ENCODE measurements at regions not wholly inside any gene's neighbourhood (a gene's known extent, or its start where the extent isn't known, plus 50 kb on each side); places are given as distances from the start of the nearest gene placed in this dataset.
"Not testable (repeated sequence)": the region's sequence is repeated elsewhere in the genome, so short reads cannot be mapped to it uniquely, and the experiment has no call there.

GRCh38 chr13:65926750-65927171, 1303.4 kb downstream of the PCDH9 start:
- Mint-ChIP-seq H3K9me3 (no peaks in the 10 kb centered on the region), H3K27me3 (ENCODE audit: insufficient read depth) (no peaks in the 10 kb centered on the region), H3K36me3 (ENCODE audit: low read depth) (no peaks in the 10 kb centered on the region; the same call in 1 of the 2 replicates), H3K27ac (no peak overlapping the region), H3K4me3 (no peak overlapping the region), H3K4me1 (ENCODE audit: low read depth) (peaks cover 55% of the 10 kb centered on the region)
- TF ChIP-seq CTCF (IDR thresholded peaks at IDR 0.05), result peak; percentile 36; the same call in 1 of the 2 replicates
- DNase-seq, result no peak

- peaks cover 28% of the 10 kb centered on the region for H3K4me1 Mint-ChIP-seq (ENCODE audit: low read depth)
- not testable (repeated sequence) for H3K9me3 Mint-ChIP-seq
Measured at GRCh38 chr13:65922846-65923245, 1307.3 kb downstream of the PCDH9 start.

DNA sequence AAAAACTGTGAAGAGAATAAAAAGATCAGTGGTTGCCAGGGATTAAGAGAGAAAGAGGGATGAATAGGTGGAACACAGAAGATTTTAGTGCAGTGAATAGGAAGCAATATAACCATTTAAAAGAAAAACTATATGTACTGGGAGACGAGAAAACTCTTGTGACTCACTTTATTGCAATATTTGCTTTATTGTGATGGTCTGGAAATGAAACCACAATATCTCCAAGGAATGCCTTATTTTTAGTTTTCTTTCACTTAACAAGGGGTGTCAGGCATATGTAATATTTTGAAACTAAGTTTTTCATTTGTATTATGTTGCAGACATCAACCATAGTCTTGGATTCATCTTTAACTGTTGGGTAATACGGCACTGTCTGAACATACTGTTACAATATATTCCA, 1308.2 kb downstream of the PCDH9 start:
- Mint-ChIP-seq H3K27ac (no peak overlapping the region), H3K4me3 (no peak overlapping the region), H3K27me3 (ENCODE audit: insufficient read depth) (no peaks in the 10 kb centered on the region), H3K4me1 (ENCODE audit: low read depth) (peaks cover 28% of the 10 kb centered on the region), H3K9me3 (no peaks in the 10 kb centered on the region), H3K36me3 (ENCODE audit: low read depth) (no peaks in the 10 kb centered on the region; the same call in 1 of the 2 replicates)
- no peak for DNase-seq
- no peak for TF ChIP-seq CTCF (IDR thresholded peaks at IDR 0.05)

More at GRCh38 chr13:65922846-65923245, 1307.3 kb downstream of the PCDH9 start:
- H3K27ac Mint-ChIP-seq; H3K36me3 Mint-ChIP-seq (ENCODE audit: low read depth); H3K27me3 Mint-ChIP-seq (ENCODE audit: insufficient read depth); H3K4me3 Mint-ChIP-seq; DNase-seq: not testable (repeated sequence)

GRCh38 chr13:65917731-65918130, 1312.4 kb downstream of the PCDH9 start:
- Mint-ChIP-seq H3K4me3 (no peak overlapping the region), H3K27ac (no peak overlapping the region), H3K4me1 (ENCODE audit: low read depth) (peaks cover 57% of the 10 kb centered on the region), H3K36me3 (ENCODE audit: low read depth) (no peaks in the 10 kb centered on the region; the same call in 1 of the 2 replicates), H3K9me3 (no peaks in the 10 kb centered on the region), H3K27me3 (ENCODE audit: insufficient read depth) (no peaks in the 10 kb centered on the region)
- no peak for TF ChIP-seq CTCF (IDR thresholded peaks at IDR 0.05)
- DNase-seq, result no peak

GRCh38 chr13:65915195-65915594, 1314.9 kb downstream of the PCDH9 start:
- H3K27ac Mint-ChIP-seq, result peak overlapping the region; percentile 59
- no peaks in the 10 kb centered on the region for H3K9me3 Mint-ChIP-seq
- no peak for TF ChIP-seq CTCF (IDR thresholded peaks at IDR 0.05)

GRCh38 chr13:65914716-65915115, 1315.4 kb downstream of the PCDH9 start:
- H3K27me3 Mint-ChIP-seq (ENCODE audit: insufficient read depth), result no peaks in the 10 kb centered on the region

More at GRCh38 chr13:65915195-65915594, 1314.9 kb downstream of the PCDH9 start:
- Mint-ChIP-seq H3K36me3 (ENCODE audit: low read depth) (no peaks in the 10 kb centered on the region; the same call in 1 of the 2 replicates), H3K27me3 (ENCODE audit: insufficient read depth) (no peaks in the 10 kb centered on the region), H3K4me1 (ENCODE audit: low read depth) (peaks cover 67% of the 10 kb centered on the region), H3K4me3 (no peak overlapping the region)
- no peak for DNase-seq

More at GRCh38 chr13:65914716-65915115, 1315.4 kb downstream of the PCDH9 start:
- 0 out of 2 replicates have a peak overlapping the region, but pooled peaks have one; percentile 13 for H3K27ac Mint-ChIP-seq
- H3K4me1 Mint-ChIP-seq (ENCODE audit: low read depth), result peaks cover 67% of the 10 kb centered on the region
- DNase-seq, result peak; percentile 30
- H3K36me3 Mint-ChIP-seq (ENCODE audit: low read depth), result no peaks in the 10 kb centered on the region; the same call in 1 of the 2 replicates
- H3K4me3 Mint-ChIP-seq, result no peak overlapping the region; the same call in 1 of the 2 replicates
- no peak for TF ChIP-seq CTCF (IDR thresholded peaks at IDR 0.05)
- no peaks in the 10 kb centered on the region for H3K9me3 Mint-ChIP-seq
